Tibial artery (tissue), 4 donors: ENCODE measurements at regions not wholly inside any gene's neighbourhood (a gene's known extent, or its start where the extent isn't known, plus 50 kb on each side); places are given as distances from the start of the nearest gene placed in this dataset.

Source experiments
- DNase-seq, 2 donors: peaks; one replicate each; pipeline ENCODE4 v3.0.0-alpha.2; 2019
- H3K27ac ChIP-seq, 2 donors: fragments of 200-600 bp; sonication (generic) in 1 of 2; 1 replicate in 1 of 2; 2 replicates in 1 of 2; pipeline ENCODE4 v1.5.1; 2018 to 2019; ENCODE audit warnings: mild to moderate bottlenecking in 1 of 2
- H3K27me3 ChIP-seq, 2 donors: fragments of 200-600 bp; sonication (generic) in 1 of 2; one replicate each; pipeline versions ENCODE4 v1.5.1 to v1.6.0; 2016 to 2019
- H3K36me3 ChIP-seq, 3 donors: fragments of 200-600 bp; sonication (generic) in 2 of 3; one replicate each; pipeline ENCODE4 v1.5.1; 2016 to 2019; ENCODE audit warnings: mild to moderate bottlenecking in 2 of 3
- H3K4me1 ChIP-seq, 4 donors: fragments of 200-600 bp; sonication (generic) in 2 of 4; 1 replicate in 3 of 4; 2 replicates in 1 of 4; pipeline ENCODE4 v1.5.1; 2016 to 2019
- H3K4me3 ChIP-seq, 2 donors: fragments of 200-600 bp; sonication (generic) in 1 of 2; 1 replicate in 1 of 2; 2 replicates in 1 of 2; pipeline ENCODE4 v1.5.1; 2018 to 2019; ENCODE audit warnings: mild to moderate bottlenecking in 2 of 2
- H3K9me3 ChIP-seq, 3 donors: fragments of 200-600 bp; sonication (generic) in 1 of 3; one replicate each; pipeline ENCODE4 v1.5.1; 2016 to 2019
- CTCF ChIP-seq, 2 experiments: fragments of 200-600 bp in 1 of 2; fragments of 450-650 bp in 1 of 2; IDR thresholded peaks; one replicate each; pipeline ENCODE4 v1.5.1; 2017 to 2019; ENCODE audit warnings: antibody characterized with exemption in 2 of 2, mild to moderate bottlenecking in 1 of 2, moderate library complexity in 1 of 2
- intact Hi-C: fragments of 100-400 bp; cut with DNase I; formaldehyde crosslinking; loops from one replicate; pipeline ENCODE4 v1.15.0; 2023; ENCODE audit warnings: low total_unique reads

GRCh38 chr9:86668488-86668887 lies 278.8 kb downstream of the GAS1 start:
- no peaks in the 10 kb centered on the region for H3K4me1 ChIP-seq
- H3K27me3 ChIP-seq, result no peaks in the 10 kb centered on the region
- DNase-seq, result no peak
- H3K9me3 ChIP-seq, result peaks cover 0 to 5% (median 4%) of the 10 kb centered on the region in 3 donors
- no peak for TF ChIP-seq CTCF (IDR thresholded peaks at IDR 0.05)
- H3K27ac ChIP-seq, result no peak overlapping the region
- intact Hi-C loops, result no loop called here
- peaks cover 0 to 3% (median 0%) of the 10 kb centered on the region in 3 donors for H3K36me3 ChIP-seq
- H3K4me3 ChIP-seq, result no peak overlapping the region

GRCh38 chr9:86667307-86667706 lies 280.0 kb downstream of the GAS1 start:
- Histone ChIP-seq H3K4me1 (no peaks in the 10 kb centered on the region), H3K27ac (no peak overlapping the region), H3K9me3 (peaks cover 0 to 5% (median 4%) of the 10 kb centered on the region in 3 donors), H3K36me3 (peaks cover 0 to 3% (median 0%) of the 10 kb centered on the region in 3 donors), H3K4me3 (no peak overlapping the region), H3K27me3 (no peaks in the 10 kb centered on the region)
- intact Hi-C loops, result no loop called here
- no peak for DNase-seq
- no peak for TF ChIP-seq CTCF (IDR thresholded peaks at IDR 0.05)

- Histone ChIP-seq H3K4me1 (no peaks in the 10 kb centered on the region), H3K36me3 (no peaks in the 10 kb centered on the region), H3K27me3 (no peaks in the 10 kb centered on the region), H3K27ac (no peak overlapping the region), H3K9me3 (peaks cover 0 to under 1% (median 0%) of the 10 kb centered on the region in 3 donors), H3K4me3 (no peak overlapping the region)
- TF ChIP-seq CTCF (IDR thresholded peaks at IDR 0.05), result no peak
- DNase-seq, result no peak
- intact Hi-C loops, result no loop called here
Observed at GRCh38 chr9:86665416-86665815, 281.9 kb downstream of the GAS1 start.

GRCh38 chr9:86664603-86665002 lies 282.7 kb downstream of the GAS1 start:
- Histone ChIP-seq H3K4me3 (no peak overlapping the region), H3K4me1 (no peaks in the 10 kb centered on the region), H3K27ac (no peak overlapping the region), H3K27me3 (no peaks in the 10 kb centered on the region), H3K9me3 (no peaks in the 10 kb centered on the region), H3K36me3 (no peaks in the 10 kb centered on the region)
- DNase-seq, result no peak
- TF ChIP-seq CTCF (IDR thresholded peaks at IDR 0.05), result no peak
- intact Hi-C loops, result no loop called here

- Histone ChIP-seq H3K27ac (no peak overlapping the region), H3K4me1 (no peaks in the 10 kb centered on the region), H3K27me3 (no peaks in the 10 kb centered on the region), H3K9me3 (no peaks in the 10 kb centered on the region), H3K4me3 (no peak overlapping the region), H3K36me3 (no peaks in the 10 kb centered on the region)
- no peak for TF ChIP-seq CTCF (IDR thresholded peaks at IDR 0.05)
- intact Hi-C loops, result no loop called here
- no peak for DNase-seq
Observed at GRCh38 chr9:86663905-86664304, 283.4 kb downstream of the GAS1 start.

- no peaks in the 10 kb centered on the region for H3K36me3 ChIP-seq
Observed at GRCh38 chr9:86662890-86663468, 284.3 kb downstream of the GAS1 start.

More at GRCh38 chr9:86662890-86663468, 284.3 kb downstream of the GAS1 start:
- intact Hi-C loops, result no loop called here
- H3K4me3 ChIP-seq, result no peak overlapping the region
- H3K27ac ChIP-seq, result no peak overlapping the region
- no peaks in the 10 kb centered on the region for H3K27me3 ChIP-seq
- no peaks in the 10 kb centered on the region for H3K9me3 ChIP-seq
- TF ChIP-seq CTCF (IDR thresholded peaks at IDR 0.05), result no peak
- peak in 1 of 2 donors; percentile 58 for DNase-seq
- H3K4me1 ChIP-seq, result no peaks in the 10 kb centered on the region
